ENCODE measurements at regions not wholly inside any gene's neighbourhood (a gene's known extent, or its start where the extent isn't known, plus 50 kb on each side); places are given as distances from the start of the nearest gene placed in this dataset.

- no peak for DNase-seq (ENCODE audit: extremely low read depth in 1 of 2, low read depth in 1 of 2)
Observed at GRCh38 chr1:239221656-239222055, 164.7 kb upstream of the CHRM3 start.

GRCh38 chr1:239219679-239220078 lies 166.7 kb upstream of the CHRM3 start:
- no peak for DNase-seq (ENCODE audit: extremely low read depth in 1 of 2, low read depth in 1 of 2)

- no peak for DNase-seq (ENCODE audit: extremely low read depth in 1 of 2, low read depth in 1 of 2)
Observed at GRCh38 chr1:239218301-239218700, 168.1 kb upstream of the CHRM3 start.

- DNase-seq (ENCODE audit: extremely low read depth in 1 of 2, low read depth in 1 of 2): no peak
Observed at GRCh38 chr1:239212811-239213220, 173.6 kb upstream of the CHRM3 start.

GRCh38 chr1:239209591-239209990 lies 176.8 kb upstream of the CHRM3 start:
- no peak for DNase-seq (ENCODE audit: extremely low read depth in 1 of 2, low read depth in 1 of 2)

- DNase-seq (ENCODE audit: extremely low read depth in 1 of 2, low read depth in 1 of 2): no peak
Observed at GRCh38 chr1:239204401-239204800, 182.0 kb upstream of the CHRM3 start.

GRCh38 chr1:239197871-239198270 lies 188.5 kb upstream of the CHRM3 start:
- no peak for DNase-seq (ENCODE audit: extremely low read depth in 1 of 2, low read depth in 1 of 2)

GRCh38 chr1:239189998-239190512 lies 196.3 kb upstream of the CHRM3 start:
- no peak for DNase-seq (ENCODE audit: extremely low read depth in 1 of 2, low read depth in 1 of 2)

GRCh38 chr1:239186487-239186886 lies 199.9 kb upstream of the CHRM3 start:
- DNase-seq (ENCODE audit: extremely low read depth in 1 of 2, low read depth in 1 of 2): no peak

- no peak for DNase-seq (ENCODE audit: extremely low read depth in 1 of 2, low read depth in 1 of 2)
Observed at GRCh38 chr1:239185245-239185619, 201.1 kb upstream of the CHRM3 start.

- DNase-seq (ENCODE audit: extremely low read depth in 1 of 2, low read depth in 1 of 2): no peak
Observed at GRCh38 chr1:239184561-239185244, 201.7 kb upstream of the CHRM3 start.

GRCh38 chr1:239178961-239179360 lies 207.4 kb upstream of the CHRM3 start:
- DNase-seq (ENCODE audit: extremely low read depth in 1 of 2, low read depth in 1 of 2): no peak

- DNase-seq (ENCODE audit: extremely low read depth in 1 of 2, low read depth in 1 of 2): no peak
Observed at GRCh38 chr1:239174880-239175279, 211.5 kb upstream of the CHRM3 start.

GRCh38 chr1:239170828-239171227 lies 215.5 kb upstream of the CHRM3 start:
- DNase-seq (ENCODE audit: extremely low read depth in 1 of 2, low read depth in 1 of 2): no peak

GRCh38 chr1:239169276-239169675 lies 217.1 kb upstream of the CHRM3 start:
- DNase-seq (ENCODE audit: extremely low read depth in 1 of 2, low read depth in 1 of 2): no peak

- DNase-seq (ENCODE audit: extremely low read depth in 1 of 2, low read depth in 1 of 2): no peak
Observed at GRCh38 chr1:239164451-239165180, 221.8 kb upstream of the CHRM3 start.

GRCh38 chr1:239155466-239156091 lies 230.8 kb upstream of the CHRM3 start:
- DNase-seq (ENCODE audit: extremely low read depth in 1 of 2, low read depth in 1 of 2): no peak

- DNase-seq (ENCODE audit: extremely low read depth in 1 of 2, low read depth in 1 of 2): no peak
Observed at GRCh38 chr1:239151937-239152336, 234.4 kb upstream of the CHRM3 start.

GRCh38 chr1:239140968-239141367 lies 245.4 kb upstream of the CHRM3 start:
- DNase-seq (ENCODE audit: extremely low read depth in 1 of 2, low read depth in 1 of 2): no peak

GRCh38 chr1:239139801-239140200 lies 246.6 kb upstream of the CHRM3 start:
- no peak for DNase-seq (ENCODE audit: extremely low read depth in 1 of 2, low read depth in 1 of 2)

GRCh38 chr1:239128541-239128940 lies 257.8 kb upstream of the CHRM3 start:
- no peak for DNase-seq (ENCODE audit: extremely low read depth in 1 of 2, low read depth in 1 of 2)

- no peak for DNase-seq (ENCODE audit: extremely low read depth in 1 of 2, low read depth in 1 of 2)
Observed at GRCh38 chr1:239126884-239127283, 259.5 kb upstream of the CHRM3 start.
